NCI-H1105 (cell line): ENCODE measurements at regions not wholly inside any gene's neighbourhood (a gene's known extent, or its start where the extent isn't known, plus 50 kb on each side); places are given as distances from the start of the nearest gene placed in this dataset.
A peak's percentile ranks its signal among the peaks of the same experiment; 100 is the strongest.
"Not testable (repeated sequence)": the region's sequence is repeated elsewhere in the genome, so short reads cannot be mapped to it uniquely, and the experiment has no call there.

ENCODE experiments used
- DNase-seq: peaks from one replicate; lab custom pipeline; 2025; lab: John Stamatoyannopoulos, UW

DNA sequence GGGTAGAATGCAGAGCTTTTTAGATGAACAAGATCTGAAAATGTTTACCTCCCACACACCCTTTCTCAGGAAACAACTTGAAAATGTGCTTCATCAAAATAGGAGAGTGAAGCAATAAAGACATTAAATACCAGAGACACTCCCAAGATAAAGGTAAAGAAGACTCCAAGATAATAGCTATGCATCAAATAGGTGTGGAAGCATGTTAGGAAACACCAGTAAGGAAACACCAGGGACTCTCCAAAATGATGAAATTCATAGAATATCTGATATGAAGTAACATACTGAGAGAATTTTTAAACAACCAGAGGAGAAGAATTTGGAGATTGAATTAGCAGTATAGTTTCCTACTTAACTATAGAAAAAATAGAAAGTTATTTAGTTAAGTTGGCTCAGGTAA, 57.0 kb downstream of the OR10A6 start:
- no peak for DNase-seq

DNA sequence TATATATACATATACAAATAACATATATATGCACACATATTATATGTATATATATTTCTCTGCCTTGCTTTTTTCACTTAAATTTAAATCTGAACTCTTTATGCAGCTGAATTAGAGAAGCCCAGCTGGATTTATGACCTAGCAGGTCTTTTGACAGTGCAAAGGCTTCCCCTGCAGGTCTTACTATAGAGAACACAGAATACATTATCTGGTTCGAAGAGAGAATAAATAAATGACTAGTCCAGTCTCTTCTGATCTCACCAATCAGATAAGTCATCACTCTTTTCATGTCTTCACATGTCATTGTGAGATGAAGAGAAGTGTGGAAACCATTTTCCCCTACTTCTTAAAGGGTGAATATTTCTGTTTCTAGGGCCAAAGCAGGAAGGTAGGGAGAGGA, 58.2 kb downstream of the OR10A6 start:
- no peak for DNase-seq

DNA sequence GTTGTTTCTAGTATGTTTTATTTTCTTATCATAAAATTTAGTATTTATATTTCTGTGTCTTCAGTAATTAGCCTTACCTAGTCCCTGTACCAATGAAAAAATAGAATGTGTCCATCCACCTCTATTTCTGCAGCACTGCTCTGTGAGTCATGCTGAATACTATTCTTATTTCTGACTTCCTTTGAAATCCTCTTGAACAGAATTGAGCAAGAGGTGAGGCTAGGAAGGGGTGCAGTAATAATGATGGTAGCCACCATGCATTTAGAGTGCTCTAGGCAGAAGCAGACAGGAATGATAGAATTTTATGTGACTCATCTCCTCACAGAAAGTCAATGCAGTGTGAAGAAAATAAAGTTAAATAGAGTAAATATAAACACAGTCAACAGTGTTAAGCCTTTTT, 60.0 kb downstream of the OR10A6 start:
- no peak for DNase-seq

DNA sequence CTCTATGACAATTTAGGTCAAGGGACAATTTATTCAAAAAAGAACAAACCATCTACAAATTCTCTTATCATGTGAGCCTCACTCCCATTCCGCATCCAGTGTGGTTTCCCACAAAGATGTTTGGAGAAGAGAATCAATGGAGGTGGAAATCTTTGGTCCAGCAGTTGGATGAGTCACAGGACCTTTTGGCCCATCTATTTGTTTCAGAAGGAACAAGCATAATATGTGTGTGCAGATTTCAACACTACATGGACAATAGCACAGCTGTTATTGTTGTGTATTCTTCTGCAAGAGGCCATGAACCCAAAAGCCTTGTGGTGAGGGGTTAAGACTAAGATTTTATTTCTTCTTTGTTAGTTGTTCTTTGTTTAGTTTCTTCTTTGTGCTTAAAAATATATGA, 61.6 kb downstream of the OR10A6 start:
- no peak for DNase-seq

DNA sequence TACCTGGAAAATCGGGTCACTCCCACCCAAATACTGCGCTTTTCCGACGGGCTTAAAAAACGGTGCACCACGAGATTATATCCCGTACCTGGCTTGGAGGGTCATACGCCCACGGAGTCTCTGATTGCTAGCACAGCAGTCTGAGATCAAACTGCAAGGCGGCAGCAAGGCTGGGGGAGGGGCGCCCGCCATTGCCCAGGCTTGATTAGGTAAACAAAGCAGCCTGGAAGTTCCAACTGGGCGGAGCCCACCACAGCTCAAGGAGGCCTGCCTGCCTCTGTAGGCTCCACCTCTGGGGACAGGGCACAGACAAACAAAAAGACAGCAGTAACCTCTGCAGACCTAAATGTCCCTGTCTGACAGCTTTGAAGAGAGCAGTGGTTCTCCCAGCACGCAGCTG, 64.5 kb upstream of the OR5P2 start:
- peak; percentile 7 for DNase-seq

DNA sequence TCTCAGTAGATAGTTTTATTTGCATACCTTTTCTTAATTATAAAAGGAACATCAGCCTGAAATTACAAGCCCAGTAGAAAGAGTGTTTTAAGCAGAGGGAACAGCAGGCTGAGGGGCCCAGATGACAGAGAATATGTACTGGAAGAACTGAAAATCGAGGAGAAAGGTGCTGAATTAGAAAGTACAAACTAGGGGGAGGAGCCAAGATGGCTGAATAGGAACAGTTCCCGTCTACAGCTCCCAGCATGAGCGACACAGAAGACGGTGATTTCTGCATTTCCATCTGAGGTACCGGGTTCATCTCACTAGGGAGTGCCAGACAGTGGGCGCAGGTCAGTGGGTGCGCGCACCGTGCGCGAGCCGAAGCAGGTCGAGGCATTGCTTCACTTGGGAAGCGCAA, 64.1 kb upstream of the OR5P2 start:
- not testable (repeated sequence) for DNase-seq

DNA sequence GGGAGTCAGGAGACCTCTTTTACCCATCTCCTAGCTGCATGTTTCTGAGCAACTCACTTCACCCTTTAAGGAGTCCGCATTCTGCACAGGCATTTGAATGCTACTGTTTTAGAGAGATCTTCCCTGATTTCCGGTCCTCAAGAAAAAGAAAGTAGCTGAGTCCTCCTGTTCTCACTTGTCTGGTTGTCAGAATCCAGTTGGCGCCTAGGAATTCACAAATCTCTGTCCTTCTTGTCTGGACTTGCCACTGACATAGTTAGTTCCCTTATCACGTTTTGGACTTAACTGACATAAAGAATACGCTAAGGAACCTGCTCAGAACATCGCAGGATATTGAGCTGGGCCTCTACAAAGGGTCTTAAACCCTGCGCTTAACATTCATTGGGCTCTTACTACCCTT, 61.3 kb upstream of the OR5P2 start:
- no peak for DNase-seq

DNA sequence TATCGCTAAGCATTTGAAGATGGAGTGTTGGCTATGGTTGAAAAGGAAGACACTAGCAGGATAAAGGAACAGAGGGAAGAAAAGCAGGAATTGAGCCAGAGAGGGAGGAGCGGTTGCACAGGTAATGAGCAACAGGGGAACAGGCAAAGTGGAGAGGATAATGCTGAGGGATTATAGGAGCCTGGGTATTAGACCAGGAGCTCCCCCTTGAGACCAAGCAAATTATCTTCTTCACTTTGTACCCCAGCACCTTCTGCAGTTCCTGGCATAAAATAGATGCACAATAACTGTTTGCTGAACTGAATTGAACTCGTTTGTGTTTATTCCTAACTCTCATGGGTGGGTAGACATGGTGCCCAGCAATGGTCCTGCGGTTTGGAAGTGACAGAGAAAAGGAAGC, 54.6 kb upstream of the OR5P2 start:
- no peak for DNase-seq

DNA sequence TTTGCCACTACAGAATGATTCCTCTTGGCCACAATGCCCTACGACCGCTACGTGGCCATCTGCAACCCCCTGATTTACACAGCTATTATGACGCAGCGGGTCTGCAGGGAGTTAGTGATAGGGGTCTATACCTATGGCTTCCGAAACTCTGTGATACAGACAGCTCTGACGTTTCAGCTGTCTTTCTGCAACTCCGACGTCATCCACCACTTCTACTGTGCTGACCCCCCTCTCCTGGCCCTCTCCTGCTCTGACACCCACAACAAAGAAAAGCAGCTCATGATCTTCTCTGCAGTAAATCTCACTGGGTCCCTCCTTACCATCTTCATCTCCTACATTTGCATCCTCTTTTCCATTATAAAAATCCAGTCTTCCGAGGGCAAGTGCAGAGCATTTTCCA, 52.3 kb upstream of the OR5P2 start:
- DNase-seq = no peak
